Transverse colon (tissue), 3 donors: ENCODE measurements at regions not wholly inside any gene's neighbourhood (a gene's known extent, or its start where the extent isn't known, plus 50 kb on each side); places are given as distances from the start of the nearest gene placed in this dataset.

ENCODE experiments used
- CTCF ChIP-seq, 5 experiments: fragments of 200-600 bp in 3 of 5; fragments of 450-650 bp in 2 of 5; sonication (generic) in 3 of 5; IDR thresholded peaks; 1 replicate in 2 of 5; 2 replicates in 3 of 5; pipeline ENCODE4 v1.5.1; 2016 to 2017; ENCODE audit warnings: antibody characterized with exemption in 5 of 5, inconsistent platforms in 3 of 5, mild to moderate bottlenecking in 2 of 5, moderate library complexity in 1 of 5
- POLR2A ChIP-seq: fragments of 450-650 bp; IDR thresholded peaks from one replicate; pipeline ENCODE4 v1.6.1; 2016; ENCODE audit warnings: antibody characterized with exemption, mild to moderate bottlenecking, moderate library complexity

- TF ChIP-seq POLR2A (no peak), CTCF (IDR thresholded peaks at IDR 0.05) (no peak)
These were observed 169.6 kb downstream of the TBXT start for GRCh38 chr6:165998072-165998471.
